GM20000 (cell line): ENCODE measurements at regions not wholly inside any gene's neighbourhood (a gene's known extent, or its start where the extent isn't known, plus 50 kb on each side); places are given as distances from the start of the nearest gene placed in this dataset.

Source experiments
- DNase-seq: peaks from one replicate; pipeline ENCODE4 v3.0.0; 2012; ENCODE audit warnings: low spot score
- TF ChIP-seq, protein P1 (sequence below): IDR thresholded peaks from 2 replicates; pipeline ENCODE4 v1.5.1; 2012; ENCODE audit warnings: mild to moderate bottlenecking, control low read depth; ENCODE audit errors: extremely low read depth, missing control alignments

DNA sequence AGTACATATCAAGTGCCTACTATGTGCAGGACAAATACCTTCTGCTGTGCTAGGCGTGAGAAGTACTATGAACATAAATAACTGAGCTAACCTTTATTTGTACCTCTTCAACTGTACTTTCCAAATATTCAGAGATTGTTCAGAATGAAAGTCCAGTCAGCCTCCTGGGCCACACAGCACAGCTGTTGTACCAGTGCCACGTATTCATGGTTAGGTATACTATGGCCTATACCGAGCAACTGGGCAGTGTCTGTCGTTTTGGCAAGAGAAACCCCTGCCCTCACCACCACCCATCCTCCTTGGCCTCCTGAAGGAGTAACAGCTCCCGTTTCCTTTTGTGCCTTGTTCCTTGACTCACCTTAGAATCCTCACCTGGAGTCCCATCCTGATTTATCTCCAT lies 53.0 kb downstream of the RASSF10 start:
- TF ChIP-seq, protein P1, sequence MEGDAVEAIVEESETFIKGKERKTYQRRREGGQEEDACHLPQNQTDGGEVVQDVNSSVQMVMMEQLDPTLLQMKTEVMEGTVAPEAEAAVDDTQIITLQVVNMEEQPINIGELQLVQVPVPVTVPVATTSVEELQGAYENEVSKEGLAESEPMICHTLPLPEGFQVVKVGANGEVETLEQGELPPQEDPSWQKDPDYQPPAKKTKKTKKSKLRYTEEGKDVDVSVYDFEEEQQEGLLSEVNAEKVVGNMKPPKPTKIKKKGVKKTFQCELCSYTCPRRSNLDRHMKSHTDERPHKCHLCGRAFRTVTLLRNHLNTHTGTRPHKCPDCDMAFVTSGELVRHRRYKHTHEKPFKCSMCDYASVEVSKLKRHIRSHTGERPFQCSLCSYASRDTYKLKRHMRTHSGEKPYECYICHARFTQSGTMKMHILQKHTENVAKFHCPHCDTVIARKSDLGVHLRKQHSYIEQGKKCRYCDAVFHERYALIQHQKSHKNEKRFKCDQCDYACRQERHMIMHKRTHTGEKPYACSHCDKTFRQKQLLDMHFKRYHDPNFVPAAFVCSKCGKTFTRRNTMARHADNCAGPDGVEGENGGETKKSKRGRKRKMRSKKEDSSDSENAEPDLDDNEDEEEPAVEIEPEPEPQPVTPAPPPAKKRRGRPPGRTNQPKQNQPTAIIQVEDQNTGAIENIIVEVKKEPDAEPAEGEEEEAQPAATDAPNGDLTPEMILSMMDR, result no peak
- no peak for DNase-seq

DNA sequence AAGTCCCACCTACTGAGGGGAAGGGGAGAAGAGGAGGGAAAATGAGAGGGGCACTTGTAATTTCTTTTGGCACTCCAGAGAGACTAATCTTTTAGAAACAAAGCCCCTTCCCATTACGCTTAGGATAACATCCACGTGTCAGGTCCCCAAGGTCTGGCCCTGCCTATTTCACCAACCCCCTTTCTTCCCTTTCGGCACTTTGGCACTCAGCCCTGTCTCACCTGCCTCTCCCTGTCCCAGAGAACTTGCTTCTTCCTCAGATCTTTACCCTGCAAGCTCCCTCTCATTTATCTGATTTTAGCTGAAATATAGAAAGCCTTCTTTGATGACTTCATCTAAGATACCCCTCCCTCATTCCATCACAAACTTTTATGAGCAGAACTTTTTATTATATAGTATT lies 55.5 kb downstream of the RASSF10 start:
- TF ChIP-seq, protein P1, result no peak
- DNase-seq, result no peak

DNA sequence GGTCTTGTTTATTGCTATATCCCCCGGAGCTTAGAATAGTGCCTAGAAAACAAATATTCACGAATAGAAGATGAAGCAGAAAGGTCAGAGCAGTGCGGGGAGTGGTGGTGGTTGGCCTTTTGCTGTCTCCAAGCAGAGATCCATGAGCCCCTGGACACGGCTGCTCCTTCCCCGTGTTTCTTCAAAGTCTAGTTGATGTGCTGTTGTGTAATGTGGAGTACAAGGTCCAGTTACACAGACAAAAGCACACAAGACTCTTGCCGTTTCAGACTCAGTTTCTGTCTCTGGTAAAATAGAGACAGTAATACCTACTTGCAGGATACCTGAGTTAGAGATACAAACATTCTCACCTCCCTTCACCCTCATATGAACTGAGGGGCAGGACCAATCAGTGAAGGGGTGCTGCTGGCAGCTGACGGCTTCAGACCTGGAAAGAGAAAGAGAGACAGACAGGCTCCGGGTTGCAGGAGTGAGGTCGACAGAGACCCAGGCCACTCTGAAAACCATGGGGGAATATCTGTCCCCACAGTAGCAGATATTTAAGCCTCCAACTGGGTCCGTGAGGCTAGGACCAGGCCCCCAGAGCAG lies 56.2 kb downstream of the RASSF10 start:
- TF ChIP-seq, protein P1, result no peak
- no peak for DNase-seq

DNA sequence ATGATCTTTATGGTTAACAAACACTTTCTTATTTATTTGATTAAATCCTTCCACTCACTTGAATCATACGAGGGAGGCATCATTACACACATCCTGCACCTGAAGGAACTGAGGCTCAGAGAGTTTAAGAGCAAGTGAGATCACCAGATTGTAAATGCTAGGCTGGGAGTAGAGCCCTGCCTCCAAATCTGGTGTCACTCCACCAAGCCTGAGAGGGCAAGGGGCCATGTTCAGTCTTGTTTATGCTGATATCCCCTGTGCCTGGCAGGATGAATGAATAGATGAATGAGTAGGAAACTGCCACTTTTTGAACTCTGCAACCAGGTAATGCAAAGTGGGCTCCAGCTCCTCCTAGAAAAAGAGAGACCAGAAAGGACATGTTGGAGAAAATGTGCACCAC lies 59.1 kb downstream of the RASSF10 start:
- TF ChIP-seq, protein P1, result no peak
- DNase-seq, result no peak

DNA sequence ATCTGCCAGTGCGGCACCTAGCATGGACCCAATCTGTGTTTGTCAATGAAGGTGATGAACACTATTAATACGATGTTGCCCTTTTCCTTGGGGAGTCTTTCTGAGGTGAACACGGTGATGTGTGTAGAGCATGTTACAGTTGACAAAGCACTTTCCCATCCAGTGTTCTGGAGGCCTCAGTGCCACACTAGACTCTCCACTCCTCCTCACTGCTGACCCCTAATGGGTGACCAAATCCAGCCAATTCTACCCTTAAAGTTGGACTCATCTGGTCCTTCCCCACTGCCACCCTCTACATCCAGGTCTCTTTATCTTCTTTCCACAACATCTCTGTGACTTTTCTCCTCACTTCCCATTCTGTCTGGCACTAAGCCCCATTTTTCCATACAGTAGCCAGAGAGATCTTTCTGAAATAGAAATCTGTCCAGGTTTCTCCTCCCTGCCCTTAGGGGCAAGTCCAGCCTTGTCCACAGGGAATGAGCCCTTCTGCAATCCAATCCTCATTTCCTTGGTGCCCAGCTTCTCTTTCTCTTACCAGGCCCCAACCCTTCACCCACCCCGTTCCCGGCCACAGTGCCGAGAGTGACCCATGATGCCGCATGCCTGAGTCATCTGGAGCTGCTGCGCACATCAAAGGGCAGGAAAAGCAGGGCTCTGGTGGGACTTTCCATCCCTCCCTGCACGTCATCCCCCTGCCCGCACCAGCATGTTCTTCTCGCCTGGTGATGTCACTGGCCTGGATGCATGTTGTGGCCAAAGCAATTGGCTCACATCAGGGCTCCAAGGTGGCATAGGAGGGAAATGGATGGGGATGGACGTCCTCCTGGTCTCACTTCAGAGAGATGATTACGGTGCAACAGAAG lies 64.2 kb downstream of the RASSF10 start:
- TF ChIP-seq, protein P1, result no peak
- no peak for DNase-seq

DNA sequence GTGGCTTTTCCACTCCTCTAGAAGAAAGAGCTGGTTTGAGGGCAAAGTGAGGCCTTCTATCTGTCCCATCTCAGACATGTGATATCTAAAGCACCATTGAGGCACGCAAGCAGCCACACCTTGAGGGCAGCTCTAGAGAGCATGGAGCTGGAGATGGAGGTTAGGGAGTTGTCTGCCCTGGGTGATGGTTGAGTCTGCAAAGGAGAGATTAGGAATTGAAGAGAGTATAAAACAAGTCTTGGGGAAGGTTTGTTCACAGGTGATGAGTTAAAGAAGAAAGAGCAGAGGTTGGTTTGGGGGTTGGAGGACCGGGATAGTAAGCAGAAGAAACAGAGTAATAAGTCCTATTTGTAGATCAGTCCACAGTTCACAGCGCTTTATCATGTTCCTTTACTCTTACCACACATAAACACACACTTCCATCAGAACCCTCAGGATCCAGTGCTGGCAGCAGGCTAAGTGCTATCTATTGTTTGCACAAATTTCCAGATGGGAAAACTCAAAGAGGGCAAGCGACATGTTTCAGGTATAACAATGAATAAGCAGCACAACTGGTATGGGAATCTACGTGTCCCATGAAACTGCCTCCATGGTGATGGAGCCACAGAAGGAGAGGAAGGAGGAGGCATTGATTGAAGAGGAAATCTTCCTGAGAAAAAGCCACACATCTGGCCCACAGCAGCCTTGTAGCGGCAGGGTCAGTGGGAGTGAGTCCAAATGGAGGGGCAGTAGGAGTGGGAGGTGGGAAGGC lies 65.8 kb downstream of the RASSF10 start:
- DNase-seq, result no peak
- TF ChIP-seq, protein P1, result no peak

DNA sequence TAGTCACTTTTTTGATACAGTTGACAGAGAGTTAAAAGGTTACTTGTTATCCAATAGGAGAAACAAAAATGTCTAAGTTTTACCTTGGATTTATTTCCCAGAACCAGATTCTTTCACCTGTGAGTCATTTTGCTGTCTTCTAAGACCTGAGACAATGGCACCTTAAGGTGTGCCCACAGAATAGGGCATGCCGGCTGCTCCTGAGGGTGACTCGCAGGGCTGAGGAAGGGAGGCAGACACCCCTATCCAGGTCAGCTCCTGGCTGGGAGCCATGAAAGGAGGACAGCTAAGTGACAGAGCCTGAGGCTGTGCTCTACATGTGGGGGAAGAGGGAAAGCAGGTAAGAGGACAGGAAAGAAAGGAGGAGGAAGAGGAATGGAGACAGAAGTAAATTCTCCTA lies 67.8 kb downstream of the RASSF10 start:
- TF ChIP-seq, protein P1, result no peak

More for the DNA sequence above, 67.8 kb downstream of the RASSF10 start:
- DNase-seq, result no peak
